ENCODE measurements at regions not wholly inside any gene's neighbourhood (a gene's known extent, or its start where the extent isn't known, plus 50 kb on each side); places are given as distances from the start of the nearest gene placed in this dataset.
"Not testable (repeated sequence)": the region's sequence is repeated elsewhere in the genome, so short reads cannot be mapped to it uniquely, and the experiment has no call there.

DNA sequence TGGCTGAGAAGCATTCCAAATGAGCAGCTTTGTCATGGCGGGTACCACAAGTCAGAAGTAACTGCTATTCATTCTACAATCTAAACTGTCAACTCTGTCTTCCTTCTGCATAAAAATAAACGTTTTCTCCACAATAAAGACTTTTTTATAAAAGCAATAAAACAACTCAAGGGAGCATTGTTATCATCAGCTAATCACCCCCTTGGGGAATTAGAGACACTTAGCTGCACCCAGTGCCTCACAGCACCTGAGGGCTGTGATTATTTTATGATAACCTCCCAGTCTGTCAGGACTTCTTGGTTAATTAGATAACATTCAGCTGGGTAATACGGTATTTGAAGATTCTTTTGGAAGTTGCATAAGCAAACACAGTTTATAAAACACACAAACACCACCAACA is 155.6 kb downstream of the PPP1R3A start:
- no peaks in the 10 kb centered on the region for H3K27me3 Mint-ChIP-seq
- H3K9me3 Mint-ChIP-seq (ENCODE audit: low read depth): no peaks in the 10 kb centered on the region
- no peak overlapping the region for H3K27ac Mint-ChIP-seq
- H3K36me3 Mint-ChIP-seq: no peaks in the 10 kb centered on the region
- H3K4me3 Mint-ChIP-seq: no peak overlapping the region
- H3K4me1 Mint-ChIP-seq (ENCODE audit: low read depth): no peaks in the 10 kb centered on the region

GRCh38 chr7:113756250-113756649 is 162.6 kb downstream of the PPP1R3A start:
- H3K27ac Mint-ChIP-seq: no peak overlapping the region
- H3K4me1 Mint-ChIP-seq (ENCODE audit: low read depth): no peaks in the 10 kb centered on the region
- no peaks in the 10 kb centered on the region for H3K9me3 Mint-ChIP-seq (ENCODE audit: low read depth)

DNA sequence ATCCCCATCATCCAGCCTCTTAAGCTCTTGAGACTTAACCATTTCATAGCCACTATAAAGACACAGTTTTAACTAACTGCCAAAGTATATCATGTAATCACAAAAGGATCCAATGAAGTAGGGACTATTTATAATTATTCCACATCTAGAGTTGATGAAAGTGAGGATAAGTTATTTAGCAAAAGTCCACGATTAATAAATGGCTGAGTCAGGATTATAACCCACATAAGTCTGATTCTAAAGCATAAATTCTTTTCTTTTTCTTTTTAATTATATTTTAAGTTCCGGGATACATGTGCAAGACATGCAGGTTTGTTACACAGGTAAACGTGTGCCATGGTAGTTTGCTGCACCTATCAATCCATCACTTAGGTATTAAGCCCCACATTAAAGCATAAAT is 166.1 kb downstream of the PPP1R3A start:
- Mint-ChIP-seq H3K27me3 (no peaks in the 10 kb centered on the region), H3K4me3 (no peak overlapping the region), H3K4me1 (ENCODE audit: low read depth) (no peaks in the 10 kb centered on the region), H3K27ac (no peak overlapping the region), H3K9me3 (ENCODE audit: low read depth) (no peaks in the 10 kb centered on the region), H3K36me3 (no peaks in the 10 kb centered on the region)

More at GRCh38 chr7:113756250-113756649, 162.6 kb downstream of the PPP1R3A start:
- Mint-ChIP-seq H3K4me3 (no peak overlapping the region), H3K27me3 (no peaks in the 10 kb centered on the region), H3K36me3 (no peaks in the 10 kb centered on the region)

- Mint-ChIP-seq H3K4me3 (no peak overlapping the region), H3K4me1 (ENCODE audit: low read depth) (no peaks in the 10 kb centered on the region), H3K36me3 (no peaks in the 10 kb centered on the region), H3K27me3 (no peaks in the 10 kb centered on the region), H3K27ac (no peak overlapping the region), H3K9me3 (ENCODE audit: low read depth) (no peaks in the 10 kb centered on the region)
Measured at GRCh38 chr7:113752289-113752688, 166.5 kb downstream of the PPP1R3A start.

DNA sequence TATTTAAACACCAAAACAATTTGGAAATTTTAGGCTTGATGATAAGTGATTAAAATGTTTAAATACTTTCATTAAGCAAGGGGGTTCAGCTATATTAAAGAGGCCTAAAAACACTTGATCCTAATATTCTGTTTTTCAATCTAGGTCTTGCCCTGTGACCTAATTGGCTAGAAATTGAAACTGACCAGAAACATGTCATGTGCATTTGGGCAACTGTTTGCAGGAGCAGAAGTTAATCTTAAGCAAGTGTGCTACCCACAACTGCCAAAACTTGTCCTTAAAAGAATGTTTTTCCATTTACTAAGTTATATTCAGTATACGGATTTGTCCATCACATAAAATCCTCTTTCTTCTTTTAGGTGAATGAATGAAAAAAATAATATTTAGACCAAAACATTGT is 167.3 kb downstream of the PPP1R3A start:
- no peaks in the 10 kb centered on the region for H3K27me3 Mint-ChIP-seq
- no peaks in the 10 kb centered on the region for H3K4me1 Mint-ChIP-seq (ENCODE audit: low read depth)
- no peaks in the 10 kb centered on the region for H3K36me3 Mint-ChIP-seq
- H3K4me3 Mint-ChIP-seq: no peak overlapping the region
- H3K9me3 Mint-ChIP-seq (ENCODE audit: low read depth): no peaks in the 10 kb centered on the region
- H3K27ac Mint-ChIP-seq: no peak overlapping the region

- not testable (repeated sequence) for H3K4me3 Mint-ChIP-seq; H3K4me1 Mint-ChIP-seq (ENCODE audit: low read depth); H3K36me3 Mint-ChIP-seq; H3K27me3 Mint-ChIP-seq; H3K9me3 Mint-ChIP-seq (ENCODE audit: low read depth); H3K27ac Mint-ChIP-seq
Measured at GRCh38 chr7:113748385-113748784, 170.4 kb downstream of the PPP1R3A start.

- H3K27me3 Mint-ChIP-seq: not testable (repeated sequence)
Measured at GRCh38 chr7:113742946-113743431, 175.8 kb downstream of the PPP1R3A start.

DNA sequence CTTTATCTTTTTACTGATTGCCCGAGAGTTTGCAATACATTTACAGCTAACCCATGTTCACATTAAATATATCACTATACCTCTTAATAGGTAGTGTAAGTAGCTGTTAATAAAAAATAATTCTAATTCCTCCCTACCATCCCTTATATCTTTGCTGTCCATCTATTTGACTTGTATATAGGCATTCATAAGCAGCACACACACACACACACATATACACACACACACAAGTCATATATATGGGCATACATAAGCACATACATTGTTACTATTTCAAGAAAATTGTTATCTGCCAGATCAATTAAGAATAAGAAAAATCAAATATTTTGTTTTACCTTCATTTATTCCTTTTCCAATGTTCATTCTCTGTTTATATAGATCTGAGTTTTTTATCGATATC is 176.4 kb downstream of the PPP1R3A start:
- Mint-ChIP-seq H3K27ac (no peak overlapping the region), H3K36me3 (no peaks in the 10 kb centered on the region), H3K4me3 (no peak overlapping the region), H3K27me3 (no peaks in the 10 kb centered on the region), H3K9me3 (ENCODE audit: low read depth) (no peaks in the 10 kb centered on the region), H3K4me1 (ENCODE audit: low read depth) (no peaks in the 10 kb centered on the region)

More at GRCh38 chr7:113742946-113743431, 175.8 kb downstream of the PPP1R3A start:
- not testable (repeated sequence) for H3K36me3 Mint-ChIP-seq; H3K27ac Mint-ChIP-seq; H3K4me3 Mint-ChIP-seq; H3K9me3 Mint-ChIP-seq (ENCODE audit: low read depth); H3K4me1 Mint-ChIP-seq (ENCODE audit: low read depth)

DNA sequence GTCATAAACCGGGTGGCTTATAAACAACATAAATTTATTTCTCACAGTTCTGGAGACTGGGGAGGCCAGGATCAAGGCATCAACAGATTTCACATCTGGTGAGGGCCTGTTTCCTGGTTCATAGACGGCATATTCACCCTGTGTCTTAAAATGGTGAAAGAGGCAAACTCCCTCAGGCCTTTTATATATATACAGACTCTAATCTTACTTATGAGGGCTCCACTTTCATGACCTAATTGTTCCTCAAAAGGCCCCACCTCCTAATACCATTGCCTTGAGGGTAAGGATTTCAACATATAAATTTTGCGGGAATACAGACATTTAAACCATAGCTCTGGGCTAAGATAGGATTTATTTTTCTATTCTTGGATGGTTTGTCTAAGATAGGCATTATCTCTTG is 187.2 kb downstream of the PPP1R3A start:
- Mint-ChIP-seq H3K27me3 (no peaks in the 10 kb centered on the region), H3K9me3 (ENCODE audit: low read depth) (no peaks in the 10 kb centered on the region), H3K4me1 (ENCODE audit: low read depth) (no peaks in the 10 kb centered on the region), H3K4me3 (no peak overlapping the region), H3K36me3 (no peaks in the 10 kb centered on the region), H3K27ac (no peak overlapping the region)

- no peaks in the 10 kb centered on the region for H3K9me3 Mint-ChIP-seq (ENCODE audit: low read depth)
- no peak overlapping the region for H3K27ac Mint-ChIP-seq
- no peaks in the 10 kb centered on the region for H3K4me1 Mint-ChIP-seq (ENCODE audit: low read depth)
- H3K27me3 Mint-ChIP-seq: no peaks in the 10 kb centered on the region
- H3K36me3 Mint-ChIP-seq: no peaks in the 10 kb centered on the region
- no peak overlapping the region for H3K4me3 Mint-ChIP-seq
Measured at GRCh38 chr7:113730309-113730955, 188.4 kb downstream of the PPP1R3A start.

DNA sequence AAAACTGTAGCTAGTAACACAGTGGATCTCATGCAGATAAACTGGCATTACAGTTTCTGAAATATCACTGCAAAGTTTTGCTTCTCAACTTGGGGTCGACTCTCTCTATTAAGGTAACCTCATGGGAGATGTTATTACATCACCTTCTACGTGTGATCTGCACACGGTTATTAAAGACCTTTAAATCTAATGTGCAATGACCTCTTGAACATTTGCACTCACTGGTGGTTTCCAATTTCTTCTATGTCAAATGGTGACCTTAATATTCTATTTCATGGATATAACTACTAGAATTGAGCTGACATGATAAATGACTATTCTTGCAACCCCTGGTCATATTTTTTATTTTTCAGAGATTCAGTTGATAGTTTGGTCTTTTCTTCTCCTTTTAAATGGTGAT is 191.3 kb downstream of the PPP1R3A start:
- H3K27ac Mint-ChIP-seq: no peak overlapping the region
- H3K4me1 Mint-ChIP-seq (ENCODE audit: low read depth): no peaks in the 10 kb centered on the region
- H3K9me3 Mint-ChIP-seq (ENCODE audit: low read depth): no peaks in the 10 kb centered on the region
- H3K36me3 Mint-ChIP-seq: no peaks in the 10 kb centered on the region
- H3K4me3 Mint-ChIP-seq: no peak overlapping the region
- H3K27me3 Mint-ChIP-seq: no peaks in the 10 kb centered on the region

DNA sequence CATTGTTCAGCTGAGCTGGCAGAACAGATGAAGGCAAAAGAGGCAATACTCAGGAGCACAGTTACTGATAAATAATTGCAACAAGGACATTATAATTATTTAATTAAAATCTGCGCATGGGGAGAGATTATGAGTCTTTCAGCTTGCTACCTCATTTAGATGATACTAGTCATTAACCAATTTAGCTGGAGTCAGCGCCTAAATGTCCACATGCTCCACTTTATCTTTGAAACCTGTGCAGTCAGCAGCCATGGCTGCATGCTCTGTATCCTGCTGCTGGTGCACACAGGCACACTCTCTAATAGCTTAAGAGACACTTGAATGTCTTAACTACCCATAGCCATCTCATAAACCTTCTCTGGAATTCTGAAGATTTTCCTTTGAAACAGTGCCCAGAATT is 196.8 kb downstream of the PPP1R3A start:
- no peaks in the 10 kb centered on the region for H3K9me3 Mint-ChIP-seq (ENCODE audit: low read depth)
- H3K27me3 Mint-ChIP-seq: no peaks in the 10 kb centered on the region
- H3K36me3 Mint-ChIP-seq: no peaks in the 10 kb centered on the region
- no peaks in the 10 kb centered on the region for H3K4me1 Mint-ChIP-seq (ENCODE audit: low read depth)
- no peak overlapping the region for H3K27ac Mint-ChIP-seq
- no peak overlapping the region for H3K4me3 Mint-ChIP-seq

GRCh38 chr7:113717739-113718138 is 201.1 kb downstream of the PPP1R3A start:
- Mint-ChIP-seq H3K9me3 (ENCODE audit: low read depth) (no peaks in the 10 kb centered on the region), H3K4me1 (ENCODE audit: low read depth) (no peaks in the 10 kb centered on the region), H3K27me3 (peaks cover 1% of the 10 kb centered on the region), H3K27ac (no peak overlapping the region), H3K36me3 (no peaks in the 10 kb centered on the region), H3K4me3 (no peak overlapping the region)

DNA sequence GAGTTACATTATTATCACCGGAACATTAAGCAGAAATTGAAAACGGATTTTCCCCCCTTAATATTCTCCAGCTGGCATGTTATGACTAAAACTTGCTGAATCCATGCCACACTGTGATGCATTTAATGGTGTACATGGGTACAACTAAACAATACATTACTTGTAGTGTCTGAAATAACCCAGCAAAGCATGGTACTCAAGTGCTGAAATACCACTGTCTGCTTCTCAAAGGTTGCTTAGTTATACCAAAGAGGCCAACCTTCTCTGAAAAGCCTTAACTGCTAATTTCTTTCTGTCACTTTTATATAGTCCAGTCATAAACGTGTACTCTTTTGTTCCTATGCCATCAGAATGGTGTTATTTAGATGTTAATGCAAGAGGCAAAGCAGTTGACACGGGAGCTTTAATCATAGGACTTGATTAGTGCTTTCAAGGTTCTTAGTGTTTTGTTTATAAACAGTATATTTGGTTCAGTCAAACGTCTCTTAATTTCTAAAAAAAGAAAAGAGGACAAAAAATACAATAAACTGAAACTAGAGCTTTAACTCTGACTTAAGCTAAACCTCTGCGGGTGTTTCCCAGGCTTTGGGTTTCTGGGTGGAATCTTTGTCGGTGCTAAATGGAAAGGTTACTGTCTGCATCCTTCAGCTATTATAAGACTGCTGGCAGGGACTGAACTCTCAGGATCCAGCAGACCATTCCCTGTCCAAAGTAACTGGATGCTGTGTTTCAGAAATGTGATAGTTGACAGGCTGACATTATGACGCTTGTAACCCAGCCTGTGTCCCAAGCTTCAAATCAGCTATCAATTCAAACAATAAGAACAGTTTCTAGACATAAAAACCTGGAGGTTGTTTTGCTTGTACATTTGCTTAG is 202.6 kb downstream of the PPP1R3A start:
- H3K9me3 Mint-ChIP-seq (ENCODE audit: low read depth): no peaks in the 10 kb centered on the region
- H3K4me3 Mint-ChIP-seq: no peak overlapping the region
- H3K4me1 Mint-ChIP-seq (ENCODE audit: low read depth): no peaks in the 10 kb centered on the region
- H3K27me3 Mint-ChIP-seq: peaks cover 1% of the 10 kb centered on the region
- no peak overlapping the region for H3K27ac Mint-ChIP-seq
- no peaks in the 10 kb centered on the region for H3K36me3 Mint-ChIP-seq

DNA sequence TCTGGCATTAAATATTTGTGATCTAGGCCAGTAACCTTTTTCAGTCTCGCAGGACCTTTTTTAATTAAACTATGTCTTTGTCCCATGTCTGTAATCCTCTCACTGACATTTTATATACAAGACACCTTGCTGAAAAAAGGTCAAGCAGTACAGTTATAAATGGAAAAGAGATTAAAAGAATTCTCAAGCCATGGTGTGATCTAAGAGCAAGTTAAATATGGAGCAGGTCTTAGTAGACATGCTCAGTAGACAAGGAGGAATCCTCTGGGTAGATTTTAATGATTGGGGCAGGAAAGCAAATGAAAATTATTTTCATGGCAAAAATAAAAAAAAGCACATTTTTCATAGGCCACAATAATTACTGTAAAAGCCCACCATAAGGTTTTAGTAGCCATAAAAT is 203.5 kb downstream of the PPP1R3A start:
- no peaks in the 10 kb centered on the region for H3K9me3 Mint-ChIP-seq (ENCODE audit: low read depth)
- no peak overlapping the region for H3K4me3 Mint-ChIP-seq
- no peak overlapping the region for H3K27ac Mint-ChIP-seq
- H3K36me3 Mint-ChIP-seq: no peaks in the 10 kb centered on the region
- H3K27me3 Mint-ChIP-seq: peaks cover 1% of the 10 kb centered on the region
- no peaks in the 10 kb centered on the region for H3K4me1 Mint-ChIP-seq (ENCODE audit: low read depth)

All from activated naive CD8-positive, alpha-beta T cell (primary cell).